Lower leg skin (tissue), 4 donors: ENCODE measurements at regions not wholly inside any gene's neighbourhood (a gene's known extent, or its start where the extent isn't known, plus 50 kb on each side); places are given as distances from the start of the nearest gene placed in this dataset.

Experiments used
- DNase-seq, 2 donors: peaks; one replicate each; pipeline ENCODE4 v3.0.0-alpha.2; 2019; ENCODE audit warnings: low spot score in 2 of 2
- H3K4me3 ChIP-seq: fragments of 200-600 bp; sonication (generic); 2 replicates; pipeline ENCODE4 v1.5.1; 2017; ENCODE audit warnings: mild to moderate bottlenecking, low read depth; ENCODE audit not compliant: poor library complexity, severe bottlenecking
- CTCF ChIP-seq, 3 donors: fragments of 450-650 bp; IDR thresholded peaks; one replicate each; pipeline ENCODE4 v1.5.1; 2016; ENCODE audit warnings: antibody characterized with exemption in 3 of 3, mild to moderate bottlenecking in 3 of 3, moderate library complexity in 2 of 3
- POLR2A ChIP-seq, 2 donors: fragments of 450-650 bp; IDR thresholded peaks; one replicate each; pipeline ENCODE4 v1.6.1; 2016 to 2017; ENCODE audit warnings: antibody characterized with exemption in 2 of 2, mild to moderate bottlenecking in 1 of 2, moderate library complexity in 1 of 2
- WGBS, 2 donors: methylation state at CpG; one replicate each; pipeline ENCODE4 v1.1.5; 2018; 5-methylcytosine and 5-hydroxymethylcytosine counted together
- intact Hi-C: fragments of 100-400 bp; cut with DNase I; formaldehyde crosslinking; loops from one replicate; pipeline ENCODE4 v1.15.0; 2023; ENCODE audit warnings: low total_unique reads

DNA sequence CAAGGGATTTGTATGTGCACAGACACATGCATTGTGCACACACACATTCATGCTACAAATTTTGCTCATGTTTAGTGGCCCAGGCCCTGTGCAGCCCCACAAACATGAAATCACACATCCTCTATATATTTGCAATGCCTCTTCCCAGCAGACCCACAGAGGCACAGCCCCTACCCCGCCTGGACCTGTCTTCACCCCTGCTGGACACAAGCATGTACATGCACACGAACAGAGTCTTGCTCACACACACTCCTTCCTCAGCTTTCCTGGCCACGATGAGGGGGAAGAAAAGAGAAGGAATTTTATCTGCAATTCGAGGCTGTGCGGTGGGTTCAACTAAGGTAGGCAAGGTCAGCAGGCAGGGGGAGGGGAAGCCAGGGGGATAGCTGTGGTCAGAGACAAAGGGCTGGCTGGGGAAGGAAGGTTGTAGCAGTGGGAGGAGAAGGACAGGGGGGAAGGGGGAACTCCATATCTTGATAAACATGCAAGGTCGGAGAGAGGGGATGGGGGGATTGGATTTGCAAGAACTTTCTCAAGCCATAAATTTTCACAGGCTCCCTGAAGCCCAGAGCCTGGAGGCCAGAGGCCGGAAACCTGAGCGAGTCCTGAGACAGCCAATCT lies 156.4 kb downstream of the EFNB1 start:
- WGBS, 2 donors, result 74 to 77% methylated on average over 8 of the region's 8 CpGs
- TF ChIP-seq POLR2A (IDR thresholded peaks at IDR 0.05) (no peak), CTCF (IDR thresholded peaks at IDR 0.05) (no peak)
- DNase-seq, result no peak
- intact Hi-C loops, result no loop called here
- H3K4me3 ChIP-seq, result no peak overlapping the region

DNA sequence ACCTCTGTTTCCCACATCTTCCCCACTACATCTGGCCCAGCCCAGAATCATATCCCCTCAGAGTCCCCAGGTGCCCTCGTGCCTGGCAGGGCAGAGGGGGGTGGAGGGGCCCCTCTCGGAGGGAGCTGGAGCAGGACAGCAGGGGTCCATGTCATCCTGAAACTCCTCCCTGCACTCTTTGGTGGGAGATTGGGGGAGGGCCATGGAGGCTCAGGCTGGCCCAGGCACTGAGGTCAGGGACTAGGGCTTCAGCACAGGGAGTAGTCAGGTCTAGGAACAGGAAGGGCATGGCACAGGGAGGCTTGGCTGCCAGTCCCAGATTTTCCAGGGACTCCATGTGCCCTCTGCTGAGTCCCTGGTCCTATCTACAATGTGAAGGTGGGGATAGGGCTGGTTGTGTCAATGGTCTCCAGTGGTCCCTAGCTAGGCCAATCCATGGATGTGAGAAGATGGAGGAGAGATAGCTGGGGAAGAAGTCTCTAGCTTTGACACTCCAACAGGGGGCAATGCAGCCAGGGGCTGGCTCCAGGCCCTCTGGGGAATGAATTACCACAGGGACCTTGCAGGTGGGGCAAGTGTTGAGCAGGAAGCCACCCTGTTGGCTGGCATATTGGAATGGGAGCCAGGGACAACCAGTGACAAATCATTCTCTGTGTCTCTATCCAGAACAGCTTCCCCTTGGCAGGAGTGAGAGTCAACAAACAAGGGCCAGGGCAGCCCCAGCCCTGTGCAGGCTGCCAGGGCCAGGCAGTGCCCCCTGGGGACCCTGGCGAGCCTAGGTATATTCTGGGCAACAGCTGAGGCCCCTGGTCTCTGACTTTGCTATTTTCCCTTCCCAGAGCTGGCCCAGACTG lies 154.4 kb downstream of the EFNB1 start:
- no peak overlapping the region for H3K4me3 ChIP-seq
- TF ChIP-seq CTCF (IDR thresholded peaks at IDR 0.05), result no peak
- TF ChIP-seq POLR2A (IDR thresholded peaks at IDR 0.05), result no peak
- DNase-seq, result no peak
- intact Hi-C loops, result no loop called here
- 49 to 93% methylated on average over 3 of the region's 3 CpGs for WGBS, 2 donors

DNA sequence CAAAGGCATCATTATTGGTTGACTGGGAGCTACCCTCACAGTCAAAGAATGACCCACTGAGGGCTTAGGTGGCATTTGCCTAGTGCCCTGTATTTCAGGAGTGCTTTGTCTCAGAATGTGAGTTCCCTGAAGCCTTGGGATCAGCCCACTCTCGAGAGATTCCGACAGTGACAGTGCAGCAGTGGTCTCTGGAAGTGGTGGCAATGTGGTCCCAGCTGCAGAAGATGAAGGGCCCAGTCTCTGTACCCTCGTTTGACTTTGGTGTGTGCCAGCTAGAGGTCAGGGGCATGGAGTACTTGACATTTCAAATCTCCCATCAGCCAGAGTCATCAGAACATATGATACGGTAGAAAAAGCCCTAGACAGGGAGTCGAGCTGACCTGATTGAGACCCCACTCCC lies 153.7 kb downstream of the EFNB1 start:
- intact Hi-C loops, result no loop called here
- DNase-seq, result no peak
- TF ChIP-seq CTCF (IDR thresholded peaks at IDR 0.05) (no peak), POLR2A (IDR thresholded peaks at IDR 0.05) (no peak)
- 82 to 88% methylated on average over 3 to 5 of the region's 5 CpGs for WGBS, 2 donors
- no peak overlapping the region for H3K4me3 ChIP-seq

DNA sequence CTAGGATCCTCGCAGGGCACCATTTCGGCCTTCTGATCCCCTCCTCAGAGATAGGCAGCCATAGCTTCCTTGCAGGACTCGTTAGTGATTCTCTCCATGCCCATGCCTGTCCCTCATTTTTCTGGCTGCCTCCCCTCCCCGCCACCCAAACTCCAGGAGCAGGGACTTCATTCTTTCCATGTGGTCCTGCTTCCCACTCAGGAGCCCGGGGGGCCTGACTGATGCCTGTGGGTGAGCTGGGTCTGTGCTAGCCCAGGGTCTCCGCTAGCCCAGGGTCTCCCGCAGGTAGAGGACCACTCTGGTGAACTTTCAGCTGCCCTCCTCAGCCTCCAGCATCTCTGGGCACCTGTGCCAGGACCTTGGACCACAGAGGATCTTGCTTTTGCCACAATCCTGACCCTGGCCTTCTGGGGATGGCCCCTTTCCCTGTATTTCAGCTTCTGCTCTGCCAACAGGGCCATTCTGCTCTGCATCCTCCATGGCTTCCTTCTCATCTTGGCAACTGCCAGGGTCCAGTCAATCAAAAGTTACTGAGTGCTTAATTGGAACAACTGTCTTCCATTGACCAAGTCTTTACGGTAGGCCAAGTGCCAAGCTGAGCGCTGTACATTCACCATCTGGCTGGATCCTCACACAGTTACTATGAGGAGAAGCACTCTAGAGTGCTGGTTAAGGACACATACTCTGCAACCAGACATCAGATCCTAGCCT lies 152.2 kb downstream of the EFNB1 start:
- no peak for DNase-seq
- intact Hi-C loops, result no loop called here
- WGBS, 2 donors, result 89 to 95% methylated on average over 4 to 9 of the region's 9 CpGs
- TF ChIP-seq POLR2A (IDR thresholded peaks at IDR 0.05) (no peak), CTCF (IDR thresholded peaks at IDR 0.05) (no peak)
- no peak overlapping the region for H3K4me3 ChIP-seq

DNA sequence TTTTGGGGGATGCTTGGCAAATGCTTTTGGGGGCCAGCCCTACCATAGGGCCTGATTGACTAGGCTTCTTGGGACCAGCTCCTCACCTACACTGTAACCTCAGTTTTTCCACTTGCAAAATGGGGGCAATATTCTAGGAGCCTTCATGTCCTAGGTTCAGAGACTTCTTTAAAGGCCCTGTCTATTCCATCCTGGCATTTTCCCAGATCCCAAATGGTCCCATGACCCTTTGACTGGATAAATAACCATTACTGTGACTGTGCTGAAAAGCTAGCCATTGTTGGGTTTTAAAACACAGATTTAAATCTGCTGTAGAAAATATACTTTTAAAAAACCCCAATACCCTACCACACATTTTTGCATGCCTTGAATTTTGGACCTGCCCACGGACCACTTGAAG lies 149.8 kb downstream of the EFNB1 start:
- intact Hi-C loops, result no loop called here
- H3K4me3 ChIP-seq, result no peak overlapping the region
- DNase-seq, result no peak
- WGBS, 2 donors, result 39 to 73% methylated on average over 1 of the region's 1 CpG
- TF ChIP-seq CTCF (IDR thresholded peaks at IDR 0.05), result no peak
- TF ChIP-seq POLR2A (IDR thresholded peaks at IDR 0.05), result no peak
